ENCODE measurements at regions not wholly inside any gene's neighbourhood (a gene's known extent, or its start where the extent isn't known, plus 50 kb on each side); places are given as distances from the start of the nearest gene placed in this dataset.
"Not testable (repeated sequence)": the region's sequence is repeated elsewhere in the genome, so short reads cannot be mapped to it uniquely, and the experiment has no call there.

DNA sequence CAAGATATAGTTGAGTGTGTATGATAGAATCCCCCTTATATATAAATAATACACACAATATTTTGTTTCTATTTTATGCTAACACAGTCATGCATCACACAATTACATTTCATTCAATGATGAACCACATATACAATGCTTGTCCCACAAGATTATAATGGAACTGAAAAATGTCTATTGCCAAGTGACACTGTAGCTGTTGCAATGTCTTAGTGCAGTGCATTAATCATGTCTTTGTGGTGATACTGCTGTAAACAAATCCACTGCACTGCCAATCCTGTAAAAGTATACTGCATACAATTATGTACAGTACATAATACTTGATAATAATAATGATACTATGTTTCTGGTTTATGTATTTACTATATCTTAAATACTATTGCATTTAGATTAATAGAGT is 512.1 kb upstream of the CNTN3 start:
- DNase-seq (ENCODE audit: low read depth in 2 of 2), result no peak

DNA sequence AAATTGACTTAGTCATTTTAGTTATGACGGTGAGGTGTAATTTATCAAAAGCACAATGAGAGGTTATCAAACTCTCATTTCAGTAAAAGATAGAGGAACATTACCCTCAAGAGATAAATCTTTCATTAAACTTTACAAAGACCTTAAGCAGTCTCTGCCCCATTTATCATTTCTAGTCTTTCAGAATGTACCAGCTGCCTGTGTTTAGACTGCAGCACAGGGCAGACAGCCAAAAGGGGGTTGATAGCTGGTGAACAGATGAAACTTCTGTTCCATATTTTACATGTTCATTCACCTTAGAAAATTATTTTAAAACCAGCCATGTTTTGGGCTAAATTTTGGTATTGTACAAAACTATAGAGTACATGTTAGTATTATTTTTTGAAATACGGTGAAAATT is 514.6 kb upstream of the CNTN3 start:
- no peak for DNase-seq (ENCODE audit: low read depth in 2 of 2)

DNA sequence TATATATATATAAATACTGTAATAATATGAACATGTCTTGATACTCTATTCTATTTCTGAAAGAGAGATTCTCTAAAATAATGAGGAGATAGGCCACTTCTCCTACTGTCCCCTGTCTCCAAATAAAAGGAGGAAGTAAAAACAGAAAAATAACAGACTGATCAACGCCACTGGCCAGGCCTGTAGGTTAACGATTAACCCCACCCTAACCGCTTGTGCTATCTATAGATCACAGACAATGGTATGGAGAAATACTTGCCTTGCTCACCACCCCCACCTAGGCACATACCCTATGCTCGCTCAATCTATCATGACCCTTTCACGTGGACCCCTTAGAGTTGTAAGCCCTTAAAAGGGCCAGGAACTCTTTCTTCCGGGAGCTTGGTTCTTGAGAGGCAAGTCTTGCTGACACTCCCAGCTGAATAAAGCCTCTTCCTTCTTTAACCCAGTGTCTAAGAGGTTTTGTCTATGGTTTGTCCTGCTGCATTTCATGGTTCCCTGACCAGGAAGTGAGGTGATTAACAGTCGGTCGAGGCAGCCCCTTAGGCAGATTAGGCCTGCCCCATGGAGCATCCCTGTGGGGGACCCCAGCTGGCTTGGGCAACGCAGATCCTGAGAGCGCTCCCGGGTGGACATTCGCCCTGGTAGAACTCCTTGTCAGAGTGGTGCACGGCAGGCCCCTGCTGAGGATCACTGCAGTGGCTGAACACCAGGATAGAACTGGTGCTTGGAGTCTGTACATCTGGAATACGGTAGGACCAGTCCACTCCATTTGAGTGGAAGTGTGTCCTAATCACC is 521.8 kb upstream of the CNTN3 start:
- DNase-seq (ENCODE audit: low read depth in 2 of 2), result no peak

DNA sequence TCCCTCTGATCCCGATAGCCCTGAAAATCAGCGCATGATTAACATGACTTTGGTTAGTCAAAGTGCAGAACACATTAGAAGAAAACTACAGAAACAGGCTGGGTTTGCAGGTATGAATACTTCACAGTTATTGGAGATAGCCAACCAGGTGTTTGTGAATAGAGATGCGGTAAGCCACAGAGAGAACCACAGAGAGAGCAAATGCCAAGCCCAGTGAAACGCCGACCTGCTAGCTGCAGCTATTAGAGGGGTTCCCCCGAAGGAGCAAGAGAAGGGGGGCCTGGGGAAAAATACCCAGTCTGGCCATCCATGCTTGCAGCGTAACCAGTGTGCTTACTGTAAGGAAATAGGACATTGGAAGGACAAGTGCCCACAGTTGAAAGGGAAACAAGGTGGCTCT is 523.9 kb upstream of the CNTN3 start:
- no peak for DNase-seq (ENCODE audit: low read depth in 2 of 2)

DNA sequence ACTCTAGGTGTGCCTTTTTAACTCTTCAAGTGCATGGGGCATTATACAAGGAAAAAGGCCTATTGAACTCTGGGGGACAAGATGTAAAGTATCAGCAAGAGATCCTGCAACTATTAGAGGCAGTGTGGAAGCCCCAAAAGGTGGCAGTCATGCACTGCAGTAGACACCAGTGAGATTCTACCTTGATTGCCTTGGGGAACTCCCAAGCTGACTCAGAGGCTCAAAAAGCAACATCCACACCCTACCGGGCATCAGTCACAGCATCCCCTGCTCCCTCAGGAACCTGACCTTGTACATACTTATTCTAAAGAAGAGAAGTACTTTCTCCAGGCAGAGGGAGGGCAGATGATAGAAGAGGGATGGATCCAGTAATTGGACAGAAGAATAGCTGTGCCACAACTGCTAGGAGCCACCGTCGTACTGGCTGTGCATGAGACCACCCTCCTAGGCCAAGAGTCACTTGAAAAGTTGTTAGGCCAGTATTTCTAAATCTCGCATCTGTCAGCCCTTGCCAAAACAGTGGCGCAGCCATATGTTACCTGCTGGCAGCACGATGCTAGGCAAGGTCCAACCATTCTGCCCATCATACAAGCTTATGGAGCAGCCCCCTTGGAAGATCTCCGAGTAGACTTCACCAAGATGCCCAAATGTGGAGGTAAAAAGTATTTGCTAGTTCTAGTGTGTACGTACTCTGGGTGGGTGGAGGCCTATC is 523.1 kb upstream of the FRG2C start:
- no peak for DNase-seq (ENCODE audit: low read depth in 2 of 2)

DNA sequence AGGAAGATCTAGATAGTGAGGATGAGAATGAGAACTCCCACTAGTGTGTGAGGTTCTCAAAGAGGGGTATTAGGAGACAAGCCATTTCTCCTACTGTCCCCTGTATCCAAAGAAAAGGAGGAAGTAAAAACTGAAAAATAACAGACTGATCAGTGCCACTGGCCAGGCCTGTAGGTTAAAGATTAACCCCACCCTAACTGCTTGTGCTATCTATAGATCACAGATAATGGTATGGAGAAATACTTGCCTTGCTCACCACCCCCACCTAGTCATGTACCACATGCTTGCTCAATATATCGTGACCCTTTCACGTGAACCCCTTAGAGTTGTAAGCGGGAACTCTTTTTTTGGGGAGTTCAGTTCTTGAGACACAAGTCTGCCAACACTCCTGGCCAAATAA is 519.7 kb upstream of the FRG2C start:
- DNase-seq (ENCODE audit: low read depth in 2 of 2), result no peak

DNA sequence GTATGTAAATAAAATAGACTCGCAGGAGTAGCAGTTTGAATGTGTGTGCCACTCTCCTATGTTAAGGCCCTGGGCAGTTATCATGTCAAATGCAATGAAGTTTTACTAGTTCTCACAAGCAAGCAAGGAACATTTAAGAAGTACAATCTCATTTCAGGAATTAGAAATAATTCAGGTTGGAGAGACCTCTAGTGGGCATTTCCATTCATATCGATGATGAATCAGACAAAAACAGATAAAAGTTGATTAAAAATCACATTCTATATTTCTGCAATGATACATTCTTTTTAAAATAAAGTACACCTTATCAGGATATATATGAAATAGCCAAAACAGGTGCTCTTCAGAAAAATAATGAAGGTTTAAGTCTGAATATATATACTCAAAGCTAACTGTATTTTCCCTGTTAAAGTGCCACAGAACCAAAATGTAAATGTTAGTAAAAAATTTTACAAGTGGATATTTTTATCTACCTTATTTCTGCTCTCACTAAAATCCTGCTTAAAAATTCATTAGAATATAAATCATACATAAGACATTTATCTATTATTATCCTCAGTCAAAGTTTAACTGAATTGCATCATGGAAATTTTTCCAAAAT is 492.4 kb upstream of the FRG2C start:
- no peak for DNase-seq (ENCODE audit: low read depth in 2 of 2)

DNA sequence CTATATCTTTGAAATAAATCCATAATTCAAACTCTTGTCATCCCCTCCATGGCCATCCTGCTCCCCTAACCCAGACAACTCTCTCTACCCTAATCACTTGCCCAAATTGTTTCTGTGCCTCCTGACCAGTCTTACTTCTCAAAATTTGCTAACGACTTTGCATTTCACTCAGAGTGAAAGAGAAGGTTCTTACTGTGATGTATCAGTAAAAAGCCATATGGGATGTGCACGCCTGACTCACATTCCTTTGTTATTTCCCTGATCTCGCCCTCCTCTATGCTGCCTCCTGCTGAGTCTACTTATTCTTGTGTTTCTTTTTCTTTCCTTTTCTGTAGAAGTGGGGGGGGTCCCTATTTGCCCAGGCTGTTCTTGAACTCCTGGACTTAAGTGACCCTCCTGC is 487.2 kb upstream of the FRG2C start:
- DNase-seq (ENCODE audit: low read depth in 2 of 2), result no peak

DNA sequence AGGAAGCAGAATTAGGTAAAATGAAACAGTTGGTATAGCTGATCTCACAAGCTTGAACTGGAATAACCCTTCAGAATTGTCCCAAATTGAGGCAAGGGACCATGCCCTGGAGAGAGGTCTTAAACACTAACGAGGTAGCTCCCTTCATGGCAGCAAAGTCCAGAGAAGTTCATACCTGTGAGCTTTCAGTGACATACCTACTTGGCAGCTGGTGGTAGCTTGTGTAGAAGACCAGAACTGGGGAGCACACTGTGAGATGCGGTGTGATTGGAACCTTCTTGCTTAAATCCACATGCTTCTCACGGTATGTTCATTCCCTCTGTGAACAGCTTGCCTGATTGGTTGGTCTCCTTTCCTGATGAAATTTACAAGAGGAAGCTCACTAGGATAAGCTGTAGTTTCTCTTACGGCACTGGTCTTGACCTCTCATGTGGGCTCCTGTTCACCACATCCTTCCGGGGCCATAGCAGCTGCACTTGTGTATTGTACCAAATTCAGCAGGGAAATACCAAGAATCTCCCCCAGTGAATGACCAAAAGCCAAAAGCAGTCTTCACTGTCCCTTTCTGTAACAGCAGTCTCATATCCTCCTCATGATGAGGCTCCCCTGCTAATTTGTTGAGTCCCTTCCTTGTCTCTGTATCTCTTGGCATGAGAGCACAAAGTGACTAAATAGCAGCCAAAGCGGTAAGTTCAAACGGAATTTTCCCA is 483.7 kb upstream of the FRG2C start:
- DNase-seq (ENCODE audit: low read depth in 2 of 2), result no peak

DNA sequence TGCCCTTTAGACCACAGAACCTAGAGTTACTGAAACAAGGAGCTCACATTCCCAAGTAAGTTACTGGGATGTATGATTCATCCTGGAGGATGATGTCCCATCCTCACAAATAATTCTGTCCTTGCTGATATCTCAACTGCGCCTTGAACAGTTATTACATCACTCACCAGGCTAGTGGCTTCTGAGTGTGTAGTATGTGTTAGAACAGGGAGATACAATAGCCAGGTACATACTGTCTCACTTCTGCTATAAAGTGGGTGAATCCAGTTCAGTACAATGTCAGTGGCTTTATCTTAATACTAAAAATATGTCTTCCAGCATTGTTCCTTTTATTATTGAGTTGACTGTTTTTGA is 483.2 kb upstream of the FRG2C start:
- DNase-seq (ENCODE audit: low read depth in 2 of 2), result no peak

DNA sequence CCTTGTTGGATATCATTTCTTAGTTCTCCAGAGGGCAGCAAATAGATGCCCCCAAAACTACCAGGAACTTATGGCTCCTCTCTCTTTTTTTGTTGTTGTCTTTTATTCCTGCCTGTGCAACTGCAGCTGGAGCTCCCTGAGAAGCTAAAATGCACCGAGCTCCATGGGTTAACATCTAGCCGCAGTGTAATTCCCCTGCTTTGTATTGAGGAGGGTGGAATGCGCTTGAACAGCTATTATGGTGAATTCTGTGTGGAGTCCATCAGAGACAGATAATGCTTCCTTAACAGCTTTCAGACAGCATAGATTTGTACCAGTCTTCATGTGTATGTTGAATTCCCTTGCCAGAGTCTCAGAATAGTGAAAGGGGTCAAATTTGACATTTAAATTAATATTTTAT is 475.2 kb upstream of the FRG2C start:
- no peak for DNase-seq (ENCODE audit: low read depth in 2 of 2)

DNA sequence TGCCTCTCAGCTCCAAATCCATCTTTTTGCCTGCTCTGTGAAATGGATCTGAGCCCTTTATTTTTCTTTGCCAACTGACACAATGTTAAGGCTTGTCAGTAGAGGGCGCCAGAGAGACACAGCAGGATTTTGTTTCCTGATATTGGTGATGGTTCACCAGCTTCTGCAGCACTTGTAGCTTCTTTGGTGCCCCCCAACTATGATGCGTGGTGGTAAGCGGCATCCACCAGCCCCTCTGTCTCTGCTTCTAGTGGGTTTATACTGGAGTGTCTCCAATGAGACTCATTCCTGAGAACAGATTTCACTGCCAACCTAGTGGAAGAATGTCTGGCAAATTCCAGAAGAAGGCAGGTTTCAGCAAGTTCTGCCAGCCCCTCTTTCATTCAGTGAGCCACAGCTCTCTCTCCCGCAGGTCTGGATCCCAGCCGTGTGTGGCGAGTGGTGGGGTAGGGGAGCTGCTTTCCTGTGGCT is 471.9 kb upstream of the FRG2C start:
- peak; percentile 4 to 30 for DNase-seq (ENCODE audit: low read depth in 2 of 2)

DNA sequence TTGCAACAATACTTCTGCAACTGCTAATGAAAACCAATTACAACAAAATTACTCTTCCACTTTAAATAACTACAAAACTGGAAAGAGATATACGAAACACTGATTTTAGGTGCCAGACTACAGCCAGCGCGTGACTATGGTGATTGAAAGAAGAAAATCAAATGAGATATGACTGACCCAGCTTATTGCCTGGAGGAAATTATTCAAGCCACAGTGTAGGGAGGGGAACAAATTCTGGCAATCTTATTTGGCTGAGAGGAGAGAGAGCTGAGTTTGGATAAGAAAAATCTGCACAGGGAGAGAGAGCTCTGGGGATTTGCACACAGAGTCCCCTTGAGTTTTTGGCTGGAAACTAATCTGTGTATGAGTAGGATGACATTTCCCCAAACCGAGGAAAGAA is 470.3 kb upstream of the FRG2C start:
- no peak for DNase-seq (ENCODE audit: low read depth in 2 of 2)

DNA sequence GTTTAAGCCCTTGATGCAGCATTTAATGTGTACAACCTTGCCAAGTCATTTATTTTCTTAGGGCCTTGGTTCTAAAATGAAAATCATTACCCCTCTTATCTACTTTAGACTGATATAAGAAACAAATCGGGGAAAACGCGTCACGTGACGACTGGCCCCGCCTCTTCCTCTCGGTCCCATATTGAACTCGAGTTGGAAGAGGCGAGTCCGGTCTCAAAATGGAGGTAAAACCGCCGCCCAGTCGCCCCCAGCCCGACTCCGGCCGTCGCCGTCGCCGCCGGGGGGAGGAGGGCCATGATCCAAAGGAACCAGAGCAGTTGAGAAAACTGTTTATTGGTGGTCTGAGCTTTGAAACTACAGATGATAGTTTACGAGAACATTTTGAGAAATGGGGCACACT is 449.8 kb upstream of the FRG2C start:
- DNase-seq (ENCODE audit: low read depth in 2 of 2), result not testable (repeated sequence)

DNA sequence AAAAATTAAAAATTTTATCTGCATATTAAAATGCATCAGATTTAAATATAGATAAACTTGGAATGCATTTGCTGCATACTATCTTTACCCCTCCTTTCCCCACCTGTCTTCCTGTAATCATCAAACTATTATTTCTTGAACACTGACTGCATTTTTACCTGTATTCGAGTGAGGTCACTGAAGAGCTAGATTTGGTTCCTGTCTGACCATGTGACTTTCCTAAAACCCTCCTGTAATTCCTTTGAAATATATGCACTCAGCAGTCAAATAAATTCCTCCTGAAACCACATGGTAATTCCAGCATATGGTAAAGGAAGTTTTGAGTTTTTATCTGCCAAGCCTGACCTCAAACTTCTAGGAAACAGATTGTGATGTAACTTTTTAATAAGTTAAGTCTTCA is 445.6 kb upstream of the FRG2C start:
- no peak for DNase-seq (ENCODE audit: low read depth in 2 of 2)

DNA sequence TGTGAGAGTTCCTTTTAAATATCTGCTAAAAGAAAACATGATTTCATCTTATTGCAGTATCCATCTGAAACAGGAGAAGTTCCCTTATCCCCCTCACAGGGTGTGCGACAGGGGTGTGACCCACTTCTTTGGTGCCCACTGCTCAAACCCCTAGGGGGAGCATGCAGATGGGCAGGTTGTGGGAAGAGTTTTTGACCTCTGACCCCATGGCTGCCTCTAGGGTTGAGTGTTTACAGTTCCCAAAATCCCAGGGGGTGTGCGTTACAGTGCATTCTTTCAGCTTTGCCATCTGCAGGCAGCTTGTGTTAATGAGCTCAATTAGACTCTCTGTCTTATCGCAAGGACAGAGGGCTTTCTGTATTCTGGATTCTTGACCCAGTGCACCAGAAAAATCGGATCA is 443.2 kb upstream of the FRG2C start:
- no peak for DNase-seq (ENCODE audit: low read depth in 2 of 2)

DNA sequence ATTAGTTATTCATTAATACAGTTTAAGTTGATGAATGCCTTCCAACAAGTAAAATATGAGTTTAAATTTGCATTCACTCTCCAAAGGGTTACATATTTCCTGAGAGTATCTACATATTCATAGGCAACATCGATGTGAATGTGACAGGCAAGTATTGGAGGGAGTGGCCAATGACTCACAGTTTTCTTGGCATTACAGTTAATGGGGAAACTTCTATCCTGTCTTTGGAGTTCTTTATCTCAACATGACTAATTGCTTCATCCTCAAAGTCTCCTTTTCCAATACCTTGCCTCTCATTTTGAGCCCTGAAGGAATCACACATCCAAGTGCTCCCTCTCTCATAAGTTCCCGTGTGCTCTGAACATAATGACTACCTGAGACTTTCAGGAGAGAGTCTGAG is 439.7 kb upstream of the FRG2C start:
- DNase-seq (ENCODE audit: low read depth in 2 of 2), result no peak

DNA sequence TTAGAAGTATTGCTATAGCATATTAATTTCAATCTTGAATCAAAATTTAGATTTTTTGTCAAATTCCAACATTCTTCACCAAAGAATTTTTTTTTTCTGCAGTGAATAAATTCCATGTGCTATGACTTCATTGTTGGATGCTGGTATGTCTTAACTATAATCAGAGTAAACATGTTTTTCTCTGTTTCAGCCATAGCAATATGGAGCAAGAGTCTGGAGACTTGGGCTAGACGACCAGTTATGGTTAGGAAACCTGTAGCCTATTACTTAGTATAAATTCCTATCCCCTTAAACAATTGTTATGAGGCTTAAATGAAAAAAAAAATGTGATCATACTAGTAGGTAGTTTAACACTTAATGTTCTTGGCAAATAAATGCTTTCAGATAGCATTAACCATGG is 431.9 kb upstream of the FRG2C start:
- no peak for DNase-seq (ENCODE audit: low read depth in 2 of 2)

DNA sequence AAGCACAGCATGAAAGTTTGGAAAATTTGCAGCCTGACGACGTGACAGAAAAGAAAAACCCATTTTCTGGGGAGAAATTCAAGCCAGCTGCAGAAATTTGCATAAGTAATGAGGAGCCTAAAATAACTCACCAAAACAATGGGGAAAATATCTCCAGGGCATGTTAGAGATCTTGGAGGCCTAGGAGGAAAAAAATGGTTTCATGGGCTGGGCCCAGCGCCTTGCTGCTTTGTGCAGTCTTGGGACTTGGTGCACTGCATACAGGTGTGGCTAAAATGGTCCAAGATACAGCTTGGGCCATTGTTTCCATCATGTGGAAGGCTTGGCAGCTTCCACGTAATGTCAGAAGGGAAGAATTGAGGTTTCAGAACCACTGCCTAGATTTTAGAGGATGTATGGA is 428.5 kb upstream of the FRG2C start:
- DNase-seq (ENCODE audit: low read depth in 2 of 2), result no peak

DNA sequence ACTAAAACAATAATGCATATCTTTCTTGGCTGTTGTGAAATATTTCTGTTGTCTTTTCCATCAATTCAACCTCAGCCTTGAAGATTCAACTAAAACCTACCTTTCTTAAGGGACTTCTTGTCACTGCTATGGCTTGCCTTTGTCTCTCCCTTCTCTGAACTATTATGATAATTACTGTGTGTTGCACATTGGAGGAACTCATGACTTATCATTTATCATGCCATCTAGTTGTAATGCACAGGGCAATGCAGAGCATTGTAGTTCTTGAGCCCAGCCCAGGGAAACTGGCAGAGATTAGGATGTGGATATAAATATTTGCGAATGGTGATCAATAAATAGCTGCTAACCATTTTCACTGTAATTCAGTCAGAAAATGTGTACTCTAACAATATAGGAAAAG is 427.1 kb upstream of the FRG2C start:
- DNase-seq (ENCODE audit: low read depth in 2 of 2), result no peak

DNA sequence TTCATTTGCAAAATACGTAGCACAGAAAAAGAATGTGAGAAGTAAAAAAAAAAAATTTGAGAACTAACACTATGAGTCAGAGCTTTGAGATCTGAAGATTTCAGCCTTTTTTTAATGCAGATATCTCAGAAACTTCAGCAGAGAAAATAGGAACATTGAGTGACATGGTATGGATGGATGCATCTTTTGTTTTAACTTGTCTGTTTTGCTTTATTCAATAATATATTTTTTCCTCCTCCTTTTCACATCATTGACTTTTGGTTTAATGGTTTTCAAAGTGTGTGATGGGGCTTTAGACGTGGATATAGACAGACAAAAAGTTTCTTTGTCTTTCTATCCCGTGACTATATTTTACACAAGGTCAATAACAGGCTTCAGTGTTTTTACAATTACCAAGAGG is 426.7 kb upstream of the FRG2C start:
- no peak for DNase-seq (ENCODE audit: low read depth in 2 of 2)

DNA sequence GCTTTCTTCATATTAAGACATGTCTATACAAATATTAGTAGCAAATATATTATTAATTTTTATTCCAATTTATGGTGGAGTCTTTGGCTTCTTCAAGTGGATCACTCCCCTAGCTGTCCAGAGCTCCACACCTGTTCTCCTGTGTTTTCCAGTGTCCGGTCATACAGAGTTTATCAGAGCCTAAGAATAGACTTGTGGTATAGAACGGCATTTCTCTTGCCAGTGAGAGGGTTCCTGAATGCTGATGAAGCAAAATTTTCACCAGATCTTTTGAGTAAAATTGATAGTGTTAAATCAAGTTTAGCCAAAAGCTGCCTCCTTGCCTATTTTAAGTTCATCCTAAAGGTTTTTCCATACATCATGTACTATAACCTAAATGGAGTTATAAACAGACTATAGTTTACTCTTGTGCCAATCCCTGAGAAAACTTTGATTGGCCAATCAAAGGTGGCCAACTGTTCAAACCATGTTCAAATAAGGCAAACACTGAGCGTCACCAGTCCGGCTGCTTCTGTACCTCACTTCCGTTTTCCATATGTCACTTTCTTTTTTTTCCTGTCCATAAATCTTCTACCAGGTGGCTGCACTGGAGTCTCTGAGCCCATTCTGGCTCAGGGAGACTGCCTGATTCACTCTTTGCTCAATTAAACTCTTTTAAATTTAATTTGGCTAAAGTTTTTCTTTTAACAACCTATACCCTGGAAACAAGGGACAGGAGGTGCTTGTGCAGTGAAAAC is 422.7 kb upstream of the FRG2C start:
- DNase-seq (ENCODE audit: low read depth in 2 of 2), result not testable (repeated sequence)
